T-helper 2 cell treated with Interferon-gamma antibody and Interleukin-4, amounts not matched to agents 100 ng/mL and 5 ng/mL, for 36 hours (primary cell): ENCODE measurements at regions not wholly inside any gene's neighbourhood (a gene's known extent, or its start where the extent isn't known, plus 50 kb on each side); places are given as distances from the start of the nearest gene placed in this dataset.
"Not testable (repeated sequence)": the region's sequence is repeated elsewhere in the genome, so short reads cannot be mapped to it uniquely, and the experiment has no call there.

Source experiments
- intact Hi-C: fragments of 100-400 bp; cut with micrococcal nuclease; formaldehyde crosslinking; loops from one replicate; pipeline ENCODE4 v1.15.1; 2023

DNA sequence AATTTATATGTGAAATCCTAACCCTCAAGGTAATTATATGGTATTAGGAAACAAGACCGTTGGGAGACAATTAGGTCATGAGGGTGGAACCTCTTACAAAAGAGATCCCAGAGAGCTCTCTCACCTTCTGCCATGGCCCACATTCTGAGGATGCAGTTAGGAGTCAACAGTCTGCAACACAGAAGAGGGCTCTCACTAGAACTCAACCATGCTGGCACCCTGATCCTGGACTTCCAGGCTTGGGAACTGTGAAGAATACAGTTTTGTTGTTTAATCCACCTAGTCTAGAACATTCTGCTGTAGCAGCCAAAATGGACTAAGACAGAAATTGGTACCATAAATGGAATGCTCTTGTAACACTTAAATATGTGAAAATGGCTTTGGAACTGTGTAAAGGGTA is 278.8 kb upstream of the GALNTL6 start:
- intact Hi-C loops: no loop called here

DNA sequence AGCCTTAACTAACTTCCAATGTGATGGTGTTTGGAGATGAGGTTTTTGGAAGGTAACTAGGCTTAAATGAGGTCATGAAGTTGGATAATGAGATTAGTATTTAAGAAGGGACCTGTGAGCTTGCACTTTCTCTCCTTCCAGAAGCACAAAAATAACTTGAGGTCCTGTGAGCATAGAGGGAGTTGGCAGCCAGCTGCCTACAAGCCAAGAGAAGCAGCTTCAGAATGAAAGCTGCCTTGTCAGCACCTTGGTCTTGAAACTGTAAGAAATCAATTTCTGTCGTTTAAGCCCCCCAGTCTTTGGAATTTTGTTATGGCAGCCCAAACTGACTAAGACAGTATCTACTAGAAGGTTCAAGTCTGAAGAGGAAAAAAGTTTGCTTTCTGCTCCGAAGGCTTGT is 280.2 kb upstream of the GALNTL6 start:
- intact Hi-C loops: no loop called here

DNA sequence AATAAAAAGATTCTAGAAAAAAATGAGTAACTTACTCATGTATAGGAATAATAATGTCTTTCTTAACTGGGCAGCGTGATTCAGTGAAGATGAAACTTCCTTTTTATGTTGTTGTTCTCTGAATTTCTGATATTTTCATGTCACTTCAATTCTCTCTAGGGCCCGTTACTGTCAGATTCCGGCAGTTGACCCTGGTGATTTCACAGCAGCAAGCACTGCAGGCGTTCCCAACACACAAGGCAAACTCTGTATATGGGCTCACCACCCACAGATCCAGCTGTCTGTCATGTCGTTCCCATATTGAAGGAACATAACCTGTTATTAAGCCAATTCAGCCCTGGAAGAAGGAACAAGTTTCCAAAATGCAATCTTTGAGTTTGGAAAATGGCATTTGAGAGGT is 288.3 kb upstream of the GALNTL6 start:
- intact Hi-C loops: no loop called here

DNA sequence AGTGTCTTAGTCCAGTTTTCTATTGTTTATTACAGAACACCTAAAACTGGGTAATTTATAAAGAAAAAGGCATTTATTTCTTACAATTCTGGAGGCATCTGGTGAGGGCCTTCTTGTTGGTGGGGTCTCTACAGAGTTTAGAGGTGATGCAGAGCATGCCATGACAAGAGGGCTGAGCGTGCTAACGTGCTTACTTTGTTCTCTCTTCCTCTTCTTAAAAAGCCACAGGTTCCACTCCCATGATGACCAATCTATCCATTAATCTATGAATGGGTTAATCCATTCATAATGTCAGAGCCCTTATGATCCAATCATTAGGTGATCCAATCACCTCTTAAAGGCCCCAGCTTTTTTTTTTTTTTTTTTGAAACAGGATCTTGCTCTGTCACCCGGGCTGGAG is 291.5 kb upstream of the GALNTL6 start:
- intact Hi-C loops: no loop called here

DNA sequence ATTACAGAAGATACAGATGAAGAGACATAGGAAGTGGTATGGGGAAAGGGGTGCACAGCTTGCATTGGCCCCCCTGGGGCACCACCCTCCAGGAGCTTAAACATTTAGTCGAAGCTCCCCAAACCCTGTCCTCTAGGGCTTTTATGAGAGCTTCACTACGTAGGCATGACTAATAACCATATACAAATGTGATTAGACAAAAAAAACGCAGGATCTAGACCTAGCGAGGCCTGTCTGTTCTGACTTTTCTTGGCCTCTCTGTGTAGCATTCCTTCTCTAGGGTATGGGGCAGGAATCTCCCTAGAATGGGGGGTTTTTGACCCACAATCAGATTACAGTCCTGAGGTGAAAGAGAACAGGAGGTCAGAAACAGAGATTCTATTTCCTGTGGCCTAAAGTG is 293.7 kb upstream of the GALNTL6 start:
- intact Hi-C loops: no loop called here

DNA sequence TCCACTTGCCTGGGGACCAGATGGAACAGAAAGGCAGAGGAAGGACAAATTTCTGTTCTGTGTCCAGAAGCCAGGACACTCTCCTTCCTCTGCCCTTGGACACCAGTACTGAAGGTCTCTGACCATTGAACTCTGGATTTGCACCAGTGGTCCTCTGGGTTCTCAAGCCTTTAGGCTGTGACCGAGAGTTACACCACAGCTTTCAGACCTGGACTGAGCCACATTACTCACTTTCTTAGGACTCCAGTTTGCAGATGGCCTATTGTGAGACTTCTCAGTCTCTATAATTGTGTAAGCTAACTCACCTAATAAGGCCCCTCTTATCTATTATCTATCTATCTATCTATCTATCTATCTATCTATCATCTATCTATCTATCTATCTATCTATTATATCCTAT is 295.3 kb upstream of the GALNTL6 start:
- intact Hi-C loops: no loop called here

DNA sequence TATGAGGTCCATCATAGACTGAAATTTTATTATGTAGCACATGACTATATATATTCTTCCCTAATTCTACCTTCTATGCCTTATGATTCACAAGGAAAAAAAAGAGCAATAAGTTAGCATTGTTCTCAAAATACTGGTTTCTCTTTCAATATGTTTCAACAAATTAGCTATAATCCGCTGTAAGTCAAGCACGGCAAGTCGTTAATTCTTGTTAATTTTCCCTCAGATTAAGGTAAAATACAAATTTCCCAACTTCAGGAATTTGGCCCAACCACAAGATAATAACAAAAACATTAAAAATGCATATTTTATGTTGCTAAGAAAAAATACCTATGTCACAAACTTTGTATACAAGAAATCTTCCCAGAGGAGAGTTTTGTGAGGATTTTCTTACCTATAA is 296.5 kb upstream of the GALNTL6 start:
- intact Hi-C loops: no loop called here

DNA sequence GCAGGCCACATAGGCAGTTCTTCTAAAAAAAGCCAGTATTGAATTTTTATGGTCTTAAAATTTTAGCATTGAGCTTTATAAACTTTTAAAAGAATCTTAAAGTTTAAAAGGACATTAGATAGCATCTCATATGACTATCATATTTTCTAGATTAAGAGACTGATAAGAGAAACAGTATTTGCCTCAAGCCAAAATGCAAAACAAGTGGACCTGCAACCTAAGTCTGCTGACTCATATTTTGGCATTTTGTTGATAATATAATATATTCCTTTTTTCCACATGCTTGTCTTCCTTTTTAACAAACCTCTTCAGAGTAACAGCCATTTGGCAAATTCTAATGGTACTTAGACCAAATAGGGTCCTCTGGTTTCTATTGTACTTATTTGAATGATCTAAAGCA is 328.5 kb upstream of the GALNTL6 start:
- intact Hi-C loops: no loop called here

DNA sequence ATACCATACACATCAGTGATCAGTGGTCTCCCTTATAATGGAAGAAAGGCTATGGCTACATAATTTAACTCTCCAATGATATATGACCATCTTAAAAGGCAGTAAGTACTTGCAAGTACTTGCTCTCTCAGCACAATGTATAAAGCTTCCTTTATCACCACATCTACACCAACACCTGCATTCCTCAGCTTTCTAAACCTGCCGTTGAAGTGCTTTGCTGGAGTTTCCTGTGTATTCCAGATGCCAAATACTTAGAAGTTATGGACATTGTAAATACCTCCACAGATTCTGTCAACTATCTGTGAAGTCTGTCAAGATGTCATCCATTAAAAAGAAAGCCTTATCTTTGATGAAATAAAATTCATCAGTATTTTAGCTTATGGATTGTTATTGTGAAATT is 335.0 kb upstream of the GALNTL6 start:
- intact Hi-C loops: no loop called here

DNA sequence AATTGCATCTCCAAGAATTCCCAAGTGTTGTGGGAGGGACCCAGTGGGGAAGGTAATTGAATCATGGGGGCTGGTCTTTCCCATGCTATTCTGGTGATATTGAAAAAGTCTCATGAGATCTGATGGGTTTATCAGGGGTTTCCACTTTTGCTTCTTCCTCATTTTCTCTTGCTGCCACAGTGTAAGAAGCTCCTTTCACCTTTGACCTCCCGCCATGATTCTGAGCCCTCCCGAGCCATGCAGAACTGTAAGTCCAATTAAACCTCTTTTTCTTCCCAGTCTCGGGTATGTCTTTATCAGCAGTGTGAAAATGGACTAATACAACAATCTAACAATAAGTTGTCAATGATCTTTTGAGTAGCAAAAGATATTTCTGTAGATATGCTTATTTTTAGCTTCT is 338.1 kb upstream of the GALNTL6 start:
- intact Hi-C loops: not testable (repeated sequence)

DNA sequence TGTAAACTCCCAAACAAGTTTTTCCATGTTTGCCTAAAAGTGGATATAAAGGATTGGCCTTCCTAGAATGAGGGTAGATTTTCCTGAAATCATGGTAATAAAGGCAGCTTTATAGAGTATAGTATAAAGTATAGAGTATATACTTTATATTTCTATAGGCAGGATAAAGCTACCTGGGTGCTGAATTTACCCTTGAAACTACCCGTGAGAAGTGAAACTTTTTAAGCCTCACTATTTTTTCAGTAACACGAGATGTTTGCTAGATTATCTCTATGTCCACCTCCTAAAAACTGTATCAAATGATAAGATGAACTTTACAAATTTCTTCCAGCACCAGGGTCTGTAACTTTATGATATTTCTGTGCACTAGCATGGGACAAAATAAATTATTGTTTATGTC is 340.0 kb upstream of the GALNTL6 start:
- intact Hi-C loops: no loop called here

DNA sequence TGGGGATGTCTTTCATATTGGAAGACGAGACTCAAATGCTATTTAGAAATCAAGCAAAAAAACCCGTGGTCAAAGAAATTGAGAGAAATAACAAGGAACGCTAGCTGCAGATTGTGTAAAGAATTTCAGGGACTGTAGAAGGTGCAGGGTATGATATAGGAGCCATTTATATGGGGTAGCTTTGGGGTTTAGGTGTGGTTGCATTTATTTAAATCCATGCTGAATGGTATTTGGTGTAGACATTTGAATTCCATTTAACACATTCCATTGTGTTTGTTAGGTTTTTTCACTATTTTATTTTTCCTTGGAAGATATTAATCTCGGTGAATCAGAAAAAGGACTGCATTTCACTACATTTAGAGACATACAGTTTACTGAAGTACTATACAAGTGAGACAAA is 341.0 kb upstream of the GALNTL6 start:
- intact Hi-C loops: no loop called here

DNA sequence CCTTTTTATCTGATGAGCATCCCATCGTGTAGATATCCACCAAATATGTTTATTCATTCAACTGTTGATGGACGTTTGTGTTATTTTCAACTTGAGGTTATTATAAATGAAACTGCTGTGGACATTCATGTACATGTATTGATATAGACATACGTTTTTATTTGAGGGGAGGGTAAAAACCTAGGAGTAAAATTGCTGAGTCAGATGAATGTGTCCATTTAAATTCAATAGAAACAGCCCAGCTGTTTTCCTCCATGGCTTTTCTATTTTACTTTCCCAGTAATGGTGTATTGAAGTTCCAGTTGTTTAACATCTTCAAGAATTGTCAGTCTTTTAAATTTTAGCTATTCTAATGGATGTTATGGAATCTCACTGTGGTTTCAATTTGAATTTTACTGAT is 348.7 kb upstream of the GALNTL6 start:
- intact Hi-C loops: no loop called here

DNA sequence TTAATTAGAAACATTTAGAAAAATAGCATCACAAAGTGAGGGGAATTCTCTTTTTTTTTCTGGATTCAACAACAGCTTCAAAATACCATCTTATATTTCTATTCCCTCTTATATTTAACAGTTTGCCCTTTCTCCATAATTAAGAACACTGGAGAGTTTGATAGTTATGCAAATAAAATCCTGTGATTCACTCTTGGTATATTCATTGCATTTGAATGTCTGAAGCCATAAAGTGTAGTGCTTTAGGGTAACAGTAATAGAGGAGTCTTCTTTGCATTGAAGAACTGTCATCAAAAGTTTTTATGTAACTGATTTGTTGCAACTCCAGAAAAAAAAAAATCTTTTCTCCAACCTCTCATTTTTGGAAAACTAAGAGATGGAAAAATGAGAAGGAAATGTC is 352.0 kb upstream of the GALNTL6 start:
- intact Hi-C loops: no loop called here

DNA sequence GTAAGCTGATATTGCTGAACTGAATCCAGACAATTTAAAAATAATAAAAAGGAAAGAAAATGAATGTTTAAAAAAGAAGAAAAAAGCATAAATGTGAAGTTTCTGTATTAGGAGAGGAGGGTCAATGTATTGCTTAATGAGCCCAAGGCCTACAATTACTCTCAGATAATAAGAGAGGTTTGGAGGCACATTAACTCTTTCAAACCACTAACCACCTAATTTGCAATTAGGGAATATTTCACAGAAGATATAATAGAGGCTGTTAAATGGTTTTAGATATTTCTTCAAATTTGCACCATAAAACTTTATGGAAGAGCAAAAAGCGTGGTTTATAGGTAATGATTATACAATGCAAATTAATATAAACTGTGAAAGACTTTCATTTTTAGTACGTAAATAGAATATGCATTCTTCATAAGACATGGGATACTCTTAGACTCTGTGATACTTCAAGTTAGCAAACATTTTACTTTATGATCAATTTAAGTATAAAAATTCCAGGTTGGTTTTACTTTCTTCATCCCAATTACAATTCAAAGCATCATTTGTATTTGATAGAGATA is 364.2 kb upstream of the GALNTL6 start:
- intact Hi-C loops: no loop called here

DNA sequence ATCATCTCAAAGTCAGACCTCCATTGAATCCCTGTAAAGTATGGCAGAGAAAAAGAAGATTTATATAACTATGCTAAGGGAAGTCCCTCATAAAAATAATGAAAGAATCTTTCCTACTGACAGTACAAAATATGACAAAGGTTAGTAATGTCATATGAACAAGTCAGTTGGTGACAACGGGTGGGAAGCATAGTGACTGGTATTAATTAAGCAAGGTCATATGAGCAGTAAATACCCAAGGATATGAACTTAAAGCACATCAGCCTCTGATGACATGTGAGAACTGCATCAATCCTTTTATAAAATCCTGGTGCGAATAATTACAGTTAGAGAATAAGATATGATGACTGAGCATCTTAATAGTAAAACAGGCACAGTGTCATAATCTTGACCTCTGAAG is 364.8 kb upstream of the GALNTL6 start:
- intact Hi-C loops: no loop called here

DNA sequence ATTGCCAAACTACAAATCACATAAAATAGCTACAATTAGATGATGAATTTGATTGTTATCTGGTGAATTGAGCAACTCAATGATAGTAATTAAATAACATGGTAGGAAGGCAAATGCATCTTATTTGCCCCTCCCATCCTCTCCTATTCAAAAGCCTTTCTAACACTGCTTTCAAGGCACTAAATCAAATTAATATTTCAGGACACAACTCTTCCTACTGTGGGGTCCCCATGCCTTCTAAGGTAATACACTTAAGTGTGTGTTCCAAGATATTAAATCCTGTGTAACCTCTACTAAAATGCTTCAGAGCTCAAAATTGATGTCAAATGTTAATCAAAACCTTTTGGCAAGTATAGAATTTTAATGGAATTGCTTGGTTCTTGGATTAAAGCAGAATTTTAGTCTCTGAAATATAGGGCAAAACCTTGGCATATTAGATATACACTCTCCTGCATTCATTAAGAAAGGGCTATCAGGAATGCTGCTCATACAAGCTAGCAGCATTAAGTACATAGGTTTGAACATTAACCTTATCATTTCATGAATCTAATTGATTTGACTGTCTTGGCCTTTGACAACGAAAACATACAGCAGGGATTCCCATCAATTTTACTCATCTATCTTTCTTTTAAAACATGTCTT is 371.8 kb upstream of the GALNTL6 start:
- intact Hi-C loops: no loop called here

DNA sequence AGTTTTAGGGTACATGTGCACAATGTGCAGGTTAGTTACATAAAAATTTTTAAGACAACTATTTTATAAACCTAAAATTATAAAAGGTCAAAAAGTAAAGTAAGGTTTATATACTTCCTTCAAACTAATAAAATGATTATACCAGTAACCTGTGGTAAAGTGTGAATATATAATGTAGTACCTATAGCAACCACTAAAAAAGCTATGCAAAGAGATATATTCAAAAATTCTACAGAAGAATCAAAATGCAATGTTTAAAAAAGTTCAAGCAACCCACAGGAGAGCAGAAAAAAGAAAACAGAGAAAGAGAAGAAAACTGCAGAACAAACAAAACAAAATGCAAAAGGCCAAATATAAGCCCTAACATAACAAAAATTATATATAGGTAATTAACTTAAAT is 379.5 kb upstream of the GALNTL6 start:
- intact Hi-C loops: no loop called here

DNA sequence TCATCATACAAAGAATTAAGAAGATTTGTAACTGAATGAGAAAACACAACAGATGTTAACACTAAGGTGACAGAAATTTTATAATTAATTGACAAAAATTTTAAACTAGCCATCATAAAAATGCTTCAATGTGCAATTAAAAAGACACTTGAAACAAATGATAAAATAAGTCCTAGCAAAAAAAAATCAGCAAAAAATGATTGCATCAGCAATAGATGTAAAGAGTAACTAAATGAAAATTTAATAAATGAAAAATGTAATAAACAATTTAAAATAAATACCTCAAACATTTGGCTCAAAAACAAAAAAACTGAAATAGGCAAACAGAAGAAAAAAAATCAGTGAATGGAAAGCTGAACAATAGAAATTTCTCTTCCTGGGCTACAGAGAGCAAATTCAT is 380.7 kb upstream of the GALNTL6 start:
- intact Hi-C loops: no loop called here

DNA sequence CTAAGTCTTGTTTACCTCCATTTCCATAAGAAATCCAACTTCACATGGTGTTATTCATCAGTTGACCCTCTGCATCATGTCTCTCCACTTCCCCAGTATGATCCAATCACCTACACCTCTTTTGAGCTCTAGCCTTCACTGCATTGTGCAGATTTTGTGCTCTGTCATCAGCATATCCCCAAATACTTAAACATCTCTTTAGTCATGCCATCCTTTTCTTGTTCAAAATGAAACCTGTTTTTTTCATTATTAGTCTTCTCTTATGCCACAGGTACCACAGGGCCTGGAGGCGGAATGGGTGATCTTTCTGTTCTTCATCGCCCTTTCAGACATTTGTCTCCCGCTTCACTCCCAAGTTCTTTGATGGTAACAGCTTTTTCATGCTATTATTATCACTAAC is 382.7 kb upstream of the GALNTL6 start:
- intact Hi-C loops: no loop called here

DNA sequence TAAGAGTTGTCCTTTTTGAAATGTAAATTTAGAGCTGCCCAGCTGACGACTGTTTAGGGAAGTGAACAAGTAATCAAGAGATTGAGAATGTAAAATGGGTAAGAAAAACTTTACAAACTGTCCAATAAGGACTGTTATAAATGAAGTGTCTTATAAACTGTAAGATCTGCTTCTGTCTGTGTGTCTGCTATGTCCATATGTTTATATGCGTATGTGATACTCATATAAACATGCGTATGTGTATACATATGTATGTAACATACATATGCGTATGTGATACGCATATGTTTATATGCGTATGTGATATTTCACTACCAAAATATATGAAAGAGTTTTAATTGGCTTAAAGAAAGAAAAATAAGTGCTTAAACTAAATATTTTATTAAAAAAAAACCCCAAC is 416.0 kb upstream of the GALNTL6 start:
- intact Hi-C loops: no loop called here

DNA sequence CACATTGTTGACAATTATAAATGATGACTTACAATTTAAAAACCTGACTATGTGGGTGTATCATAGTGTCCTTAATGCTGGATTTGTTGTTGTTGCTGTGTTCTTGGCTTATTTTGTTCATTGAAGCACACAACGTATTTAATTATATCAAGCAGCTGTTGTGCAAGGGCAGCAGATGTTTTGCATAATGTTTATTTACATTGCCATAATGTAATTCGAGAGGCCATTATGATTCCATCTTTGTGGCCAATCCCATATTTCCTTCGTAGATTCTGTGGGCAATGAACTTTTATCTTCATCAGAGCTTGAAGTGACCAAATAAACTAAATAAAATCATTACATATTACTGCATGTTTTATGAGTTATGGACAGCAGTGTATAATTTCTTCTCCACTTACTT is 422.6 kb upstream of the GALNTL6 start:
- intact Hi-C loops: no loop called here

DNA sequence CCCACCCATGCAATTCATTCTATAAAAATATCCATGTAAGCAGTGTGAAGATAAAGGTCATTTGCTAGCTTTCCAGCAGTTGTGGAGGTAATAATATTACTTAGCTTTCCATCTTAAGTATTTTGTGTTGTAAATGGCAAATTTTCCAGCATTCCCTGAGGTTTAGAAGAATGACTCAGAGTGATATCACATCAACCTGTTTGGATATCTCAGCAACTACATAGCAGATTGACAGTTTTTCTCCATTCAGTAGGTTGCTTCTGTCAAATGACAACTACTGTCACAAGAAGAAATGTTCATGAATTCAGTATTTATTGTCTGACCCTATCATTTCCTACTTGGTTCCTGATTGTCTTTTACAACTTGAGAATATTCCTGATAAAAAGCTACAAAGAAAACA is 434.9 kb upstream of the GALNTL6 start:
- intact Hi-C loops: no loop called here

DNA sequence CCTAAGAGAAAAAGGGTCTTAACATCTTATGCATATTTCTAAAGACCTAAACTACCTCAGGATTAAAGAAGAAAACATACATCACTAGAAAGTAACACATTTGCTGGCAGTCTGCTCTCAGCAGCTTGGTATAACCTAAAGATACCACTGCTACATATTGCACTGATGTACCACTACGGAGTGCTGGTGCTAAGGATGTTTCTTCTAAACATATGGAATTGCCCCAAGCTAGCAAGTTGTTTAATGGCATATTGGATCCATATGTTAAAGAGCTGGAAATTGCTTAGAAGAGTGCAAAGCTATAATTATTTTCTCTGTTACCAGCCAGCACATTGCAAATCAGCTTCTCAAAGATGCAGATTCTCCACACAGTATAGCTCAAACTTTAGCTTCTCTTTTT is 436.5 kb upstream of the GALNTL6 start:
- intact Hi-C loops: no loop called here
